ENCODE measurements at regions not wholly inside any gene's neighbourhood (a gene's known extent, or its start where the extent isn't known, plus 50 kb on each side); places are given as distances from the start of the nearest gene placed in this dataset.

- TF ChIP-seq, protein P1, sequence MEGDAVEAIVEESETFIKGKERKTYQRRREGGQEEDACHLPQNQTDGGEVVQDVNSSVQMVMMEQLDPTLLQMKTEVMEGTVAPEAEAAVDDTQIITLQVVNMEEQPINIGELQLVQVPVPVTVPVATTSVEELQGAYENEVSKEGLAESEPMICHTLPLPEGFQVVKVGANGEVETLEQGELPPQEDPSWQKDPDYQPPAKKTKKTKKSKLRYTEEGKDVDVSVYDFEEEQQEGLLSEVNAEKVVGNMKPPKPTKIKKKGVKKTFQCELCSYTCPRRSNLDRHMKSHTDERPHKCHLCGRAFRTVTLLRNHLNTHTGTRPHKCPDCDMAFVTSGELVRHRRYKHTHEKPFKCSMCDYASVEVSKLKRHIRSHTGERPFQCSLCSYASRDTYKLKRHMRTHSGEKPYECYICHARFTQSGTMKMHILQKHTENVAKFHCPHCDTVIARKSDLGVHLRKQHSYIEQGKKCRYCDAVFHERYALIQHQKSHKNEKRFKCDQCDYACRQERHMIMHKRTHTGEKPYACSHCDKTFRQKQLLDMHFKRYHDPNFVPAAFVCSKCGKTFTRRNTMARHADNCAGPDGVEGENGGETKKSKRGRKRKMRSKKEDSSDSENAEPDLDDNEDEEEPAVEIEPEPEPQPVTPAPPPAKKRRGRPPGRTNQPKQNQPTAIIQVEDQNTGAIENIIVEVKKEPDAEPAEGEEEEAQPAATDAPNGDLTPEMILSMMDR (IDR thresholded peaks at IDR 0.05) = no peak
- no peak for TF ChIP-seq POLR2A (IDR thresholded peaks at IDR 0.05)
These were observed 283.0 kb downstream of the CEMIP2 start for GRCh38 chr9:71485326-71485725.
